Hepatocyte (in vitro differentiated cells): ENCODE measurements at regions not wholly inside any gene's neighbourhood (a gene's known extent, or its start where the extent isn't known, plus 50 kb on each side); places are given as distances from the start of the nearest gene placed in this dataset.

ENCODE experiments used
- DNase-seq: peaks from one replicate; pipeline ENCODE4 v3.0.0-alpha.2; 2016; ENCODE audit warnings: low spot score
- H2AFZ ChIP-seq: fragments of 200-600 bp; sonication (generic); 2 replicates; pipeline ENCODE4 v1.6.0; 2016; ENCODE audit warnings: antibody characterized with exemption, mild to moderate bottlenecking
- H3K27ac ChIP-seq: fragments of 200-600 bp; sonication (generic); 2 replicates; pipeline ENCODE4 v1.5.1; 2016; ENCODE audit warnings: mild to moderate bottlenecking
- H3K27me3 ChIP-seq: fragments of 200-600 bp; sonication (generic); 2 replicates; pipeline ENCODE4 v1.6.1; 2016
- H3K36me3 ChIP-seq: fragments of 200-600 bp; sonication (generic); replicated peaks from 2 replicates; pipeline ENCODE4 v1.5.1; 2016; ENCODE audit warnings: low read depth; ENCODE audit not compliant: insufficient read depth
- H3K4me1 ChIP-seq: fragments of 200-600 bp; sonication (generic); 2 replicates; pipeline ENCODE4 v1.5.1; 2016; ENCODE audit warnings: mild to moderate bottlenecking, moderate library complexity; ENCODE audit not compliant: insufficient read depth
- H3K4me2 ChIP-seq: fragments of 200-600 bp; sonication (generic); 2 replicates; pipeline ENCODE4 v1.6.0; 2016
- H3K4me3 ChIP-seq: fragments of 200-600 bp; sonication (generic); 2 replicates; pipeline ENCODE4 v1.5.1; 2016; ENCODE audit warnings: mild to moderate bottlenecking
- H3K79me2 ChIP-seq: fragments of 200-600 bp; sonication (generic); 2 replicates; pipeline ENCODE4 v1.6.0; 2017; ENCODE audit warnings: mild to moderate bottlenecking
- H3K9me2 ChIP-seq: fragments of 200-600 bp; sonication (generic); replicated peaks from 2 replicates; pipeline ENCODE4 v1.6.0; 2017; ENCODE audit warnings: mild to moderate bottlenecking; ENCODE audit not compliant: insufficient read depth
- H3K9me3 ChIP-seq: fragments of 200-600 bp; sonication (generic); 2 replicates; pipeline ENCODE4 v1.5.1; 2016; ENCODE audit warnings: low read depth, mild to moderate bottlenecking
- H4K20me1 ChIP-seq: fragments of 200-600 bp; sonication (generic); 2 replicates; pipeline ENCODE4 v1.6.0; 2016; ENCODE audit warnings: mild to moderate bottlenecking; ENCODE audit not compliant: insufficient read depth, poor library complexity, severe bottlenecking
- CTCF ChIP-seq: fragments of 200-600 bp; sonication (generic); IDR thresholded peaks from 2 replicates; pipeline ENCODE4 v1.5.1; 2016; ENCODE audit warnings: antibody characterized with exemption, mild to moderate bottlenecking; ENCODE audit not compliant: poor library complexity
- EZH2 ChIP-seq: fragments of 200-600 bp; sonication (generic); IDR thresholded peaks from 2 replicates; pipeline ENCODE4 v1.6.1; 2016; ENCODE audit warnings: antibody characterized with exemption, mild to moderate bottlenecking, borderline replicate concordance
- EZH2phosphoT487 ChIP-seq: fragments of 200-600 bp; sonication (generic); IDR thresholded peaks from one replicate; pipeline ENCODE4 v1.6.1; 2018; ENCODE audit warnings: antibody characterized with exemption, mild to moderate bottlenecking, low read depth, moderate library complexity; ENCODE audit not compliant: unreplicated experiment, severe bottlenecking
- WGBS: methylation state at CpG from one replicate; pipeline ENCODE4 v1.1.6; 2016; ENCODE audit warnings: low lambda C conversion rate; ENCODE audit errors: missing lambda C conversion rate; 5-methylcytosine and 5-hydroxymethylcytosine counted together

- Histone ChIP-seq H3K9me2 (no peaks in the 10 kb centered on the region), H3K27me3 (no peaks in the 10 kb centered on the region), H3K27ac (no peak overlapping the region), H2AFZ (no peak overlapping the region), H4K20me1 (no peaks in the 10 kb centered on the region), H3K36me3 (no peaks in the 10 kb centered on the region), H3K4me2 (no peak overlapping the region), H3K79me2 (no peaks in the 10 kb centered on the region), H3K4me3 (no peak overlapping the region), H3K9me3 (no peaks in the 10 kb centered on the region), H3K4me1 (no peaks in the 10 kb centered on the region)
- 66% methylated on average over 3 of the region's 3 CpGs for WGBS
- TF ChIP-seq CTCF (no peak), EZH2phosphoT487 (no peak), EZH2 (no peak)
- DNase-seq: no peak
These were observed 186.2 kb upstream of the RAI14 start for GRCh38 chr5:34469971-34470370.

- Histone ChIP-seq H3K9me2 (no peaks in the 10 kb centered on the region), H3K79me2 (no peaks in the 10 kb centered on the region), H3K9me3 (no peaks in the 10 kb centered on the region), H3K4me1 (no peaks in the 10 kb centered on the region), H2AFZ (peak overlapping the region; percentile 47), H3K4me3 (no peak overlapping the region), H3K27me3 (no peaks in the 10 kb centered on the region), H3K27ac (no peak overlapping the region), H3K4me2 (peak overlapping the region; percentile 17), H4K20me1 (no peaks in the 10 kb centered on the region), H3K36me3 (no peaks in the 10 kb centered on the region)
- WGBS: 21% methylated on average over 4 of the region's 4 CpGs
- peak; percentile 66 for DNase-seq
- TF ChIP-seq CTCF: peak; percentile 91
- no peak for TF ChIP-seq EZH2
These were observed 181.5 kb upstream of the RAI14 start for GRCh38 chr5:34474573-34475021.

GRCh38 chr5:34475249-34475966 lies 180.7 kb upstream of the RAI14 start:
- Histone ChIP-seq H3K4me1 (no peaks in the 10 kb centered on the region), H3K27ac (no peak overlapping the region), H4K20me1 (no peaks in the 10 kb centered on the region), H3K36me3 (no peaks in the 10 kb centered on the region), H3K9me3 (no peaks in the 10 kb centered on the region), H3K4me3 (no peak overlapping the region), H3K9me2 (no peaks in the 10 kb centered on the region), H3K27me3 (no peaks in the 10 kb centered on the region), H3K79me2 (no peaks in the 10 kb centered on the region), H2AFZ (peak overlapping the region; percentile 47), H3K4me2 (no peak overlapping the region)
- WGBS: 68% methylated on average over 13 of the region's 13 CpGs
- no peak for TF ChIP-seq EZH2phosphoT487
- TF ChIP-seq CTCF: no peak
- no peak for TF ChIP-seq EZH2
- no peak for DNase-seq
